NCI-H1417 (cell line): ENCODE measurements at regions not wholly inside any gene's neighbourhood (a gene's known extent, or its start where the extent isn't known, plus 50 kb on each side); places are given as distances from the start of the nearest gene placed in this dataset.
A peak's percentile ranks its signal among the peaks of the same experiment; 100 is the strongest.

ENCODE experiments used
- DNase-seq, 3 experiments: peaks; one replicate each; lab custom pipeline; 2025; lab: John Stamatoyannopoulos, UW

DNA sequence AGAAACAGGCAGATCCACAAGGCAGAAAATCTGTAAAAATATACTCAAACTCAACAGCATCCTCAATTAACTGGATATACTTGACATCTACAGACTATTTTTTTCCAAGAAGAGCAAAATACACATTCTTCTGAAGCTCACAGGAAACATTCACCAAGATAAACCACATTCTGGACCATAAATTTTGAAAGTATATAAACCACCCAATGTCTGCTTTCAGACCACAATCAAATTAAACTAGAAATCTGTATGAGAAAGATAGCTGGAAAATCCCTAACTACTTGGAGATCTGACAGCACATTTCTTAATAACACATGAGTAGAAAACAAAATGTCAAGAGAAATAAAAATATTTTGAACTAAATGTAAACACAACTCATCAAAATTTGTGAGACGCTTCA is 195.5 kb downstream of the ERMARD start:
- DNase-seq = no peak

DNA sequence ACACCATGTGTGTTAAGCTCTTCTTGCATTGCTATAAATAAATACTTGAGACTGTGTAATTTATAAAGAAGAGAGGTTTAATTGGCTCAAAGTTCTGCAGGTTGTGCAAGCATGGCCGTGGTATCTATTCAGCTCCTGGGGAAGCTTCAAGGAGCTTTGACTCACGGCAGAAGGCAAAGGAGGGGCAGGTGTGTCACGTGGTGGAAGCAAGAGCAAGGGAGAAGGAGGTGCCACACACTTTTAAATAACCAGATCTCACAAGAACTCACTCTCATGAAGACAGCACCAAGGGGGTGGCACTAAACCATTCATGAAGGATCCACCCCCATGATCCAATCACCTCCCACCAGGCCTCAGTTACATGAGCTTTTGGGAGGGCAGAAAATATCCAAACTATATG is 193.7 kb downstream of the ERMARD start:
- DNase-seq = no peak

DNA sequence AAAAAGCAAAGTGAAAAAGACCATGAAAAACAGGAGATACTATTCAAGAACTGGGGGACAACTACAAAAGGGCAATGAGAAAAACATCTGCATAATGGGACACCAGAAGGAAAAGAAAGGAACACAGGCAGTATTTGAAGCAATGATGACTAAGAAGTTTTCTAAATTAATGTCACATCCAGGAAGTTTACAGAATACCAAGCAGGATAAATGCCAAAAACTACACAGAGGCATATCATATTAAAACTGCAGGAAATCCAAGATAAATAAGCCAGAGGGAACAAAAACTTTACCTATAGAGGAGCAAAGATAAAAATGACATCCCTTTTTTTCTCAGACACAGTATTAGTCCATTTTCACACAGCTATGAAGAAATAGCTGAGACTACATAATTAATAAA is 193.0 kb downstream of the ERMARD start:
- no peak for DNase-seq

DNA sequence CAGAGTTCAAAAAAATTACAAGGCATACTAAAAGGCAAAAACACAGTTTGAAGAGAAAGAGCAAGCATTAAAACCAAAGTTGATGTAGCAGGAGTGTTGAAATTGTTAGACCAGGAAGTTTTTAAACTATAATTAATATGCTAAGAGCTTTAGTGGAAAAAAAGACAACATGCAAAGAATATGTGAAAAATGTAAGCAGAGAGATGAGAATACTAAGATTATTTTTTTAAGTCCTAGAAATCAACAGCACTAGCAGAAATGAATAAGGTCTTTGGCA is 192.6 kb downstream of the ERMARD start:
- DNase-seq = no peak

DNA sequence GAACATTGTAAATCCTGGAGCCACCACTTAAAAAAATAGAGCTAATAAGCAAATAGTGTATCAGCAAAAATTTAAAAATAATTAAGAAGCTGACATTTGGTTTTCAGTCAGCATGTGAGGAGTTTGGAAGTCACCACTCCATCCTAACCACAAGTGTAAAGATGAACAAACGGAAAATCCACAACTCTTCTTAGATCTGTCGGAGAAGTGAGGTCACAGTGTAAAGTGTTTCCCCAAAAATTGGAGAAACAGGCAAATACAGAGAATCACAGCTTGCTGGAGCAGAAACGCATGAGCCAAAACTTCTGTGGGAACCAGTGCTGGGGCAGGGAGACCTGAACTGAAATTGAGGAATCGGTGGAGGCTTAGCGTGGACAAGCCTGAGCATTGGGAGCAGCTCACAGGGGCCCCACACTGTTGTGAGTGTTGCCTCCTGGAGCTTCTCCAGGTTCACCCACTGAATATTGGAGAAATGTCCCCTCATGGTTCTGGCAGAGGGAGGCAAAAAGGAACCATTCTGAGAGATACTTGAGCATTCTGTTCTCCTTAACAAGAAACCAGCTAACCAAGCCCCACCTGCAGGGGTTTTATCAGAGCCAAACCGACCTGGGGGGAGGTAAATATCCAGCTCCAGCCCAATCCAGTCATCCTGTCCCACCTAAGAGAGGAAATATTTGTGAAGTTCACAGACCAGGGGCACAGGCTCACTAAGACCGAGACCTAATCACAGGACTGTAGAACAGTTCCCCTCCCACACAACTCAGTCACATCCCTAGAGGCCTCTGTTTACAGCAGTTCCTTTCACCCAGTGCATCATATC is 192.0 kb downstream of the ERMARD start:
- no peak for DNase-seq

DNA sequence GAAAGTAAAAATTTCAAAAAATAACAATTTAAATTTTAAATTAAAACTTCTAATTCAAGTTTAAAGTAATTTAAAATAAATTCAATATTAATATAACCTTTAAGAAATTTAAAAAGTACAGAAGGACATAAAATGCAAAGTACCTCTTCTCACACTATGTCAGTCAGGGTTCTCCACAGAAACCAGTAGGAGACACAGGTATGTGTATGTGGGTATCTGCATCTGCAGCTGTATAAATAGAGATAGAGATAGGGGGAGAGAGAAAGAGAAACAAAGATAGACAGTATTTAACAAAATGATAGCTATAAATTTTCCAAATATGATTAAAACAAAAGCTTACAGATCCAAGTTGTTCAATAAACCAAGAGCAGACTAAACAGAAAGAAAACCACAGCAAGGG is 190.8 kb downstream of the ERMARD start:
- no peak for DNase-seq

DNA sequence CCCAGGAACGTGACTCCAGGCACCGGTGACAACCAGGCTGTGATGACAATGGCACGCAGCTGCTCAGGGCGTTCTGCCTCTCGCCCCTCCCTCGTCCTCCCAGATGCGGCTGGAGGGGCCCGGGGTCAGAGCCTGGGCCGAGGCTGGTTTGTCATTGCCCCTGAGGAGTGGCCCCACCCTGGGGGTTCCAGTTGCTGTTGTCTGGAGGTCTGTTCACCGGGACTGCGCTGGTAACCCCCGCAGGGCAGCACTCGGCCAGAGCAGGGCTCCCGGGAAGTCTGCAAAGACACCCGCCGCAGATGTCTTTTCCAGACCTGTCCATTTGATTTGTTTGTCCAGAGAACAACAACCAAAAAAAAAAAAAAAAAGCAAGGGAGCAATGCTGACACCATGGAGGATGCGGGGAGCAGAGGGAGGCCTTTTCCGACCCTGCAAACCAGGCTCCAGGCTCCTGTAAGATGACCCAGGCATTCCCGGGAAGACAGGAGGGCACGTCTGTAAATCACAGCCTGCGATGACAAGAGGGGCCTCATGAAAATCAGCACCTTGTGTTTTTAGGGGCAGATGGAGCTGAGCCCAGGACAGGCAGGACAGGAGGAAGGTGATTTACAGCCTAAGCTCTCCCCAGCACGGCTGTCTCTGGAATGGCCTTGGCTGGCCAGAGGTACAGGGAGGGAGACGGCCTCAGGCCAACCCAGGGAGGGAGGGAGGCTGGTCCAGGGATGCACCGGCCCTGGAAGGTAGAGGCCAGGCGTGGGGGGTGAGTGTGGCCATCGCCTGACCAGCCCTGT is 189.3 kb downstream of the ERMARD start:
- DNase-seq = peak in 2 of 3 experiments; percentile 67 to 89

DNA sequence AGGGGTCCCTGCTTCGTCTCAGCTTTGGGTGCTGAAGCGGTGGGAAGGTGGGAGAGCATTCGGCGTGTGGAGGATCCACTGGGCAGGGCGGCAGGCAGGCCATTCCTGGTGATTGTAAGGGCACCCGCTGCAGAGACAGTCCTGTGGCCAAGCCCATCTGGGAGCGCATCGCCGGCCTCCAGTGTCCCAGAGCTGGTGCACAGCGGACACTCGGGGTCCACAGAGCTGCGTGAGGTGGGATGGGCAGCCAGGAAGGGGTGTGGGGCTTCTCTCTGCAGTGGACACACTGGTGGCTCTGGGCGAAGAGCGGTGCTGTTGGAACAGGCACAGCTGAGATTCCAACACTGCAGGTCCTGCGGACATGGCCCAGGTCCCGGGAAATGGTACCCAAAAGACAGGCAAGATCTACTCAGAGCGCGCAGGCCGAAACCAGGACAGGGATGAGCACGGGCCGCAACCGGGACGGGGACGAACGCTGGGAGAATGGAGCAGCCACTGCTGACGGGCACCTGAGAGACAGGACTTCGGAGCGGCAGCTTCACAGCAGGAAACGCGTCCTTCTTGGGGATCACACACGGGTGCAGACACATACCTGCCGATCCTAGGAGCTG is 188.2 kb downstream of the ERMARD start:
- DNase-seq = no peak

DNA sequence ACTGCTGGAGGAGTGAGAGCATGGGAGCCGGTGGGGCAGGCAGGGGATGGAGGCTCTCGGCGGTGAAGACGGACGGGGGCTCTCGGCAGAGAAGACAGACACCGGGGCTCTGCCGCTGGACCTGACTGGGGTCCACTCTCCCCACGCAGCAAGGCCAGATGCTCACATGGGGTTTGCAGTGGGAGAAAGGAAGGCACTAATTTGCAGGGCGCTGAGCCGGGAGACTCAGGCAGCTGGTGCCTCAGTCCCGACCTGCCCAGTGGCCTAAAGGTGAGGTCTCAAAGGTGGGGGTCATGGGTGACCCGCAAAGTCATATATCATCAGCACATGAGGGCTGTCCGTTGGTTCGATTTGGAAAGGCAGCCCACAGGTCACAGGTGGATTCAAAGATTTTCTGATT is 187.3 kb downstream of the ERMARD start:
- no peak for DNase-seq

DNA sequence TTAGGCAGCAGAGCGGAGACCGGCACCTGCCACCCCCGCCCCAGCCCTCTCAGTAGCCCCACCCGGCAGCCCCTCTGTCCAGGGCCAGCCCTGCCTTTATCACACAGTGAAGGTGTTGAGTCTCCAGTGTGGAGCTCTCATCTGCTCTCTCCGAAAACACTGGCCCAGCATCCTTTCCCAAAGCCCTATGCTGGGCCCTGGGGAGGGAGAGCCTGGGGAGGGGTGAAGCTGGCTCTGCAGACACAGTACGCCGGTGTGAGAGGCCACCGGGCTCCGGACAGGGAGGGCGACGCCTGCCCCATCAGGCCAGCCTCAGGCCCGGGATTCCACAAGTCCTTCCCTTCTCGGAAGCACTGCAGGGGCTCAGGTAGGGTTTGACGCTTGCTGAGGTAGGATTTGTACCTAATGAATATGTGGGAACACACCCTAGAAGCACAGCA is 186.9 kb downstream of the ERMARD start:
- no peak for DNase-seq

DNA sequence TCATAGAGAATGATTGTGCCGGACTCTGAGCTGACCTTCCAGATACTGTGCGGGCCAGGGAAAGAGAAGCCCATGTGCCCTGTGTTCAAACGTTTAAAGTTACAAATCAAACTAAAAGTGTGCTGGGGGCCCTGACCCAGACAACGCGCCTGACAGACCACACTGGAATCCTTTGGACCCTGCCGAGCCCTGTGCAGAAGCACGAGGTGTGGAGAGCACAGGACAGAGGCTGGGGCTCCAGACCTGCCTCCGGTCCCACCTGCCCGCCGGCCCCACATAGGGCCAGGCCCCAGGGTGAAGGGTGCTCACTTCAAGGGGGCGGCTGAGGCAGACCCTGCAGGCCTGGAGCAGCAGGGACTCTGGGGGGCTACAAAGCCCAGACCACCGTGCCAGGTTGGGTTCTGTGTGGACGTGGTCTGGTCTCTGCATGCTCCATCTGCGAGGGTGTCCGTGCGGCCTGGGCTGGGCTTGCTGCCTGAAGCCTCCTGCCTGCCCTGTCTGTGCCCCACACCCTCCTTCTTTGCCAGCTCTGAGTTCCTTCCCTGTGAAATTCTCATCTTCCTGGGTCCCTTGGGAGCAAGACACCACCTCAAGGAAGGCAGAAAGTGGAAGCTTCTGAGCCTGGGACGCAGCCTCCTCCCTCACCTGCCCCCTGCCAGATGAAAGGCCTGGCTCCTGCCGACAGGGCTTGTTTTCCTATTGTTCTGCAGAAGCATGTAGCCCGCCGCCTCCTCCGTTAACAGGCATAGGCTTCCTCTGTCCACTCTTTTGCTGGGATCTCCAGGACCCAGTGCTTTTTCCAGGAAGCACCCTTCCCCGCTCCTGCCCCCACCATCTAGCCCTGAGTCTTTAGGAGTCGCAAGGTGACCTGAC is 186.2 kb downstream of the ERMARD start:
- peak in 1 of 3 experiments; percentile 15 for DNase-seq

DNA sequence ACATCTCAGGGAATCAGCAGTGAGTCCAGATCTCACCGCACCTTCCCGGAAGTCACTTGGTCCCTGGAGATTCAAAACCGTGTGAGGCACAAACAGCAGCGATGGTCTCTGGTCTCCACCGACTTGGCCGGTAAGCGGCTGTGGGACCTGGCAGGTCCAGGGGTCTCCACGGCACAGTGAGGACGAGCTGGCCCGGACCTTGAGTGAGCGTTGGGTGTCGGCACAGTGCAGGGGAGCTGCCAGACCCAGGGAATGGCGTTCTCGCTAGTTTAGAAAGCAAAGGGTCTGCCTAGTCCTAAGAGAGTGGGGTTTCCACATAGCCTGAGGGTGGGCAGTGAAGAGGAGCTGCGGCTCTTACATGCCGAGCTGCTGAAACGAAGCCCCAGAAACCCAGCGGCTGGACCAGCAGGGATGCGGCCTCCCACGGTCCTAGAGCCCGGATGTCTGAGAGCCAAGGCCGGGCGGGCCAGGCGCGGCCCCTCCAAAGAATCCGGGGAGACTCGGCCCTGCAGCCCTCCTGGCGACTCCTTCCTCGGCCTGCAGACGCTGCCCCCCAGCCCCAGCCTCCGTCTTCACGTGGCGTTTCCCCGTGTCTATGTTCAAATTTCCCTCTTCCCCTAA is 185.0 kb downstream of the ERMARD start:
- no peak for DNase-seq

DNA sequence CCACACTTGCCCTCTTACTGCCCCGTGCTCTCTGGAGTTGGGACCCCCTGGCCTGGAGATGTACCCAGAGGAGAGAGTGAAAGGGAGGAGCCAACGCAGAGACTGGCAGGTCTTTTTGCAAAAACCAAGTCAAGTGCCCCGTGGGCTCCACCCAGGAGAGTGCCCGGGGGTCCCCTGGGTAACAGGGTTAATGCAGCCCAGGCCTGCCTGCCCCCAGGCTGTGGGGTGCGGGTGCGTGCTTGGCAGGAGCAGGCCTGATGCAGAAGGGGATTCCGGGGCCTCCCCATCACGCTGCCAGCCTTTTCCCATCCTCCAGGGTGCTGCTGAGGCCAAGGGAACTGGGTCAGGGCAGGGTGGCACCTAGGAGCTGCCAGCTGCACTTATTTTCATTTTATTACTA is 184.4 kb downstream of the ERMARD start:
- DNase-seq = no peak

DNA sequence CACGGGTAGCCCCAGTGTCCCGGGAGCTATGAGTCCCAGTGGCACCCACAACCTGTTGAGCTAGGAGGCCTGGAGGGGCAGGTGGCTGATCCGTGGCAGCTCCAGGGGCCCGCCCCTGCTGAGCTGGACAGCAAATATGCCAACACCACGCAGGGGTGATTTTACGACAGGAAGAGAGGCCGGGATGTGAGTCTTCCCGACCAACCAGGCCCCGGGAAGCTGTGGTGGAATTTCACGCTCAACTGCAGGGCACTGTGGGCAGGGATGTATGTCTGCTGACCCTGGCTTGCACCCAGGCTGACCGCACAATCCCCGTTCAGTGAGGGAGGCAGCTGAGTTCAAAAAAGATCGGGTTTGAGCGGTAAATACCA is 183.9 kb downstream of the ERMARD start:
- DNase-seq = no peak

DNA sequence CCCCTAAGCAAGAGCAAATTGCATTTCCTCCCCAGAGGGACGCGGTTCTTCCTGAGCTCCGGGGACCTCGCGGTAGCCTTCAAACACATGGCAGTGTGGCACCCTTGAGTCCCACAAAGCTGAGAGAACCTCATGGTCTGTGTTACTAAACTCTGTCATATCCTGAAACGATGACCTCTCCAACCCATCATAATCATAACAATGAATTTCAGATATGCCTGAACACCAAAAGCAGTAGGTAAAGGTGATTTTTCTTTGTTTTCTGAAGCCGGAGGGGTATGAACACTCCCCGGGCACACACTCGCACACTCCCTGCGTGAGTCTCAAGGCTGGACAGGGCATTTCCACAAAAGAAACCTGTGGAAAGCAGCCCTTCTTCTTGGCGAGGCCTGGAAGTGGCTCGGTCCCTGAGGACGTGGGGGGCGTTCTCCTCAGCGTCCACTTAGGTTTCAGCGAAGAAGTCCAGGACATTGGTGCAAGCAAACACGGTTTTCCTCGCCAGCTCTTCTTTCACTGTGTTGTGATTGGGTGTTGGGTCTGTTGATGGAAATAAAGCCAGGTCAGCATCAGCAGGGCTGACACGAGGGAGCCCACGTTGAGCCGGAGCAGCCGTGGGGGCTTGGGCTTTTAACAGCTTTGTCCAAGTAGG is 183.4 kb downstream of the ERMARD start:
- DNase-seq = no peak

DNA sequence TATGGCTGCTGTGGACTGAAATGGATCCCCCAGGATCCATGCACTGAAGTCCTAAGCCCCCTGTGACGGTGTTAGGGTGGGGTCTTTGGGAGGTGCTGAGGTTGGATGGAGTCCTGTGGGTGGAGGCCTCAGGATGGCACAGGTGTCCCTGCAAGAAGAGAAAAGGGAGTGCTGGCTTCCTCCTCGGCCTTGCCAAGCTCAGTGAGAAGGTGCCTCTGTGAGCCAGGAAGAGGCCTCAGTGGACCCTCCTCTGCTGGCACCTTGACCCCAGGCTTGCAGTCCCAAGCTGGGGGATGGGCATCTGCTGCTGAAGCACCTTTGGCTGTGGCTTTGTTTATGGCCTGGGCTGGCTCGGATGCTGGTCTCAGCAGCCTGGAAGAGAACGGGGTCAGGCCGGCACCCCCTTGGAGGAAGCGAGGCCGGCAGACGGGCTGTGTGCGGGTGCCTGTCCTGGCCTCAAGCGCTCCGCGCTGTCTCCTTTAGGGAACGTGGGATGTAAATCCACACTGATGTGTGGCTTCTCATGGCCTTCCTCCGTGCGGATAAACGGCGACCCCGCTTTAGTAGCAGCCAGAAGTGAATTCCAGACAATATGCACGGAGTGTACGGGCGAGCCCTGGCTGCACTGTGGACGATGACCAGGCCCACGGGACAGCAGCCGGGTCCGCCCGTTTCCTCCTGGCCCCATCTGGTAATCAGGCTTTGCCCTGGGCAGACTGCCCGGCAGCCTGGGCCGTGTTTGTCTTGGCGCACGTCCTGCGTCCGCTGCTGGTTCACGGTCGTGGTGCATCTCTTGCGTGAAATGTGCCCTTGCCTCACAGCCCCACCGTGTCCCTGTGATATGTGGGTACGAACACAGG is 182.6 kb downstream of the ERMARD start:
- no peak for DNase-seq

DNA sequence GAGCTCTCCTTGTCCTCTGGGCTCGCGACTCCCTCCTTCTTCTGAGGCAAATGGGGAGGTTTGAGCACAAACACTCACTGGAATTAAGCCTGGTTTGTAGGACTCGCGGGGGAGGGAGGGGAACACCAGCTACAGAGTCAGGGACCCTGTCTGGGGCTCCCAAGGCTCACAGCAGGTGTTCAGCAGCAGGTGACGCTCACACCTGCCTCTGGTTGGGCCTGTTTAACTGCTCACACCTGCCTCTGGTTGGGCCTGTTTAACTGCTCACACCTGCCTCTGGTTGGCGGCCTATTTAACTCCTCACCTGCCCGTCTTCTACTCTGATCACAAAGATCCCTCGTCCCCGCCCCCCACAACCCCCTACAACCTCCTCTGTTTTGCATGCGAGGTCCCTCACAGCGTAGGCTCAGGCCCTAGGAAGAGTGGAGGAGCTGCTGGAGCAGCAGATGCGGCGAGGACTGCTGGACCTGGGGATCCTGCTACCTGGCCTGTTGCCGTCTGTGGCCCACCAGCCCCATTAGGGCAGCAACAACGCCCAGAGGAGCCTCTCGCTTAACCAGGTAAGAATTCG is 181.9 kb downstream of the ERMARD start:
- peak in 2 of 3 experiments; percentile 13 to 40 for DNase-seq

DNA sequence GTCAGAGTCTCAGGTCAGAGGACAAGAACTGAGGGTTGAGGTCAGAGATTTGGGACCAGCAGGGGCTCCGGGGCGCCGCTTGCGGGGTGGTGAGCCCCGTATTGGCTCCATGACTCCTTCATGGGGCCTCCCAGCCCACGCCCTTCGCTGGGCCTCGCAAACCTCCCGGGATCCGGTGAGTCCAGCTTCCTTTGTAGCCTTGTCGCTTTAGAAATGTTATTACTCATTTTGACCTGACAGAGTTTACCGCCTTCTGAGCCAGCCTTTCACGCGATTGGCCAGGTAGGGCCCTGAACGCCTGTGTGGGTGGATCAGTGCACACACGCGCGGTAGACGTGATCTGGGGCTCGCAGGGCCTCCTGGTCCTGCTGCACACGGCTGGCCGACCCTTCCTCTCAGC is 181.1 kb downstream of the ERMARD start:
- DNase-seq = no peak

DNA sequence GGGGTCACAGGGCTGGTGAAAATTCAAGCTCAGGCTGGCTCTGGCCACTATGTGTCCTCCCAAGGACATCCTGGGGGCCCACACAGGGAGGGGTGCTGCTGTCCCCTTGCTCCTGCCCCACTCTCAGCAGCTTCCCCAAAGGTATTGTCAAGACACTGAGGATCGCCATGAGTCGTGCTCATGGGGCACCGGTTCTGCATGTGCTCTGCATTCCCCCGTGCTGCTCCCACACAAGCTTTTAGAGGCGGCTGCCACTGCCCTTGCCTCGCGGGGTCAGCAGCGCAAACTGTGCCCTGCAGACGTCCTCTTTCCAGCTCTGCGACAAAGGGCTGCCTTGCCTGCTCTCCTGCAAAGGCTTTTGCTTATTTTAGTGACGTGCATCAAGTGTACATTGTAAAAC is 179.8 kb downstream of the ERMARD start:
- peak in 2 of 3 experiments; percentile 49 to 86 for DNase-seq

DNA sequence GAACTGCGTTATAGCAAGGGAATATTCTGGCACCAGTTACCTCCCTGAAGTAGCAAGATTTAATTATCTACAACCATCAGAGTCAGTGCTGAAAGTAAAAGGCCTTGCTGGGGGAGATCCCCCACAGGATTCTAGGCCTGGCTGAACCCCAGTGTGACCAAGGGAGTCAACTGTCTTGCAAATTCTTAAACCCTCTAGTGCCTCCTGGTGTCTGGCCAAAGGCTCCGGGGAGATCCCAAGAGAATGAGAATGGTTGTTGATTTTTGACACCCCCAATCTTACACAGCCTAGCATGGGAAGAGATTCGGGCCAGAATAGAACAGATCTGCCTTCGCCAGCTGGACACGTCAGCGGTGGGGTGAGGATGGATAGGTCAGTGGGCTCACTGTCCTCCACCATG is 179.4 kb downstream of the ERMARD start:
- peak in 2 of 3 experiments; percentile 16 to 34 for DNase-seq
